Uterus (tissue), 2 donors: ENCODE measurements at regions not wholly inside any gene's neighbourhood (a gene's known extent, or its start where the extent isn't known, plus 50 kb on each side); places are given as distances from the start of the nearest gene placed in this dataset.

Experiments used
- POLR2A ChIP-seq, 2 donors: fragments of 450-650 bp; IDR thresholded peaks; one replicate each; pipeline ENCODE4 v1.6.1; 2016; ENCODE audit warnings: antibody characterized with exemption in 2 of 2, mild to moderate bottlenecking in 1 of 2, moderate library complexity in 1 of 2
- TF ChIP-seq, protein P1 (sequence below), 4 experiments: fragments of 200-600 bp in 2 of 4; fragments of 450-650 bp in 2 of 4; sonication (generic) in 2 of 4; IDR thresholded peaks; one replicate each; pipeline ENCODE4 v1.5.1; 2016 to 2019; ENCODE audit warnings: antibody characterized with exemption in 4 of 4, mild to moderate bottlenecking in 2 of 4, moderate library complexity in 1 of 4

DNA sequence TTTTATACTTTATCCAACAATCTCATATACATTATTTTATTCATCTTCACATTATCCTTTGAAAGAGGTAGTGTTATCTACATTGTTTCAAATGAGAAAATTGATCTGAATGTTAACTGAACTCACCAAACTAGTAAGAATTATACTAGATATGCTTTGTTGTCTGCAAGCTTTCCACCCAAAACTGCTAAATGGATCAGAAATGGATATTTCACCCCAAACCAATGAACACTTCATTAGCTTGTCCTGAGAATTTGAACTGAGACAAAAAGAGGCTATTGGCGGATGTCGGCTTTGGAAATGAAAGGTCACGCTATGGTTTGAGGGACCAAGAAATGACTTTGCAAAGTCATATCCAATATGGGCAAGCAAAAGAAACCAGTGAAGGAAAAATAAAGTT, 201.9 kb upstream of the TRPM3 start:
- no peak for TF ChIP-seq POLR2A (IDR thresholded peaks at IDR 0.05)
- TF ChIP-seq, protein P1, sequence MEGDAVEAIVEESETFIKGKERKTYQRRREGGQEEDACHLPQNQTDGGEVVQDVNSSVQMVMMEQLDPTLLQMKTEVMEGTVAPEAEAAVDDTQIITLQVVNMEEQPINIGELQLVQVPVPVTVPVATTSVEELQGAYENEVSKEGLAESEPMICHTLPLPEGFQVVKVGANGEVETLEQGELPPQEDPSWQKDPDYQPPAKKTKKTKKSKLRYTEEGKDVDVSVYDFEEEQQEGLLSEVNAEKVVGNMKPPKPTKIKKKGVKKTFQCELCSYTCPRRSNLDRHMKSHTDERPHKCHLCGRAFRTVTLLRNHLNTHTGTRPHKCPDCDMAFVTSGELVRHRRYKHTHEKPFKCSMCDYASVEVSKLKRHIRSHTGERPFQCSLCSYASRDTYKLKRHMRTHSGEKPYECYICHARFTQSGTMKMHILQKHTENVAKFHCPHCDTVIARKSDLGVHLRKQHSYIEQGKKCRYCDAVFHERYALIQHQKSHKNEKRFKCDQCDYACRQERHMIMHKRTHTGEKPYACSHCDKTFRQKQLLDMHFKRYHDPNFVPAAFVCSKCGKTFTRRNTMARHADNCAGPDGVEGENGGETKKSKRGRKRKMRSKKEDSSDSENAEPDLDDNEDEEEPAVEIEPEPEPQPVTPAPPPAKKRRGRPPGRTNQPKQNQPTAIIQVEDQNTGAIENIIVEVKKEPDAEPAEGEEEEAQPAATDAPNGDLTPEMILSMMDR (IDR thresholded peaks at IDR 0.05): no peak
